ENCODE measurements at regions not wholly inside any gene's neighbourhood (a gene's known extent, or its start where the extent isn't known, plus 50 kb on each side); places are given as distances from the start of the nearest gene placed in this dataset.

GRCh38 chr11:95512682-95513081, 276.9 kb downstream of the FAM76B start:
- no peak for TF ChIP-seq RAD21 (IDR thresholded peaks at IDR 0.05; ENCODE audit: low read length)
- no peak for TF ChIP-seq JUND (IDR thresholded peaks at IDR 0.05)
- TF ChIP-seq TAF1 (IDR thresholded peaks at IDR 0.05; ENCODE audit: borderline replicate concordance, low read depth, low read length), result no peak
- TF ChIP-seq, protein P1, sequence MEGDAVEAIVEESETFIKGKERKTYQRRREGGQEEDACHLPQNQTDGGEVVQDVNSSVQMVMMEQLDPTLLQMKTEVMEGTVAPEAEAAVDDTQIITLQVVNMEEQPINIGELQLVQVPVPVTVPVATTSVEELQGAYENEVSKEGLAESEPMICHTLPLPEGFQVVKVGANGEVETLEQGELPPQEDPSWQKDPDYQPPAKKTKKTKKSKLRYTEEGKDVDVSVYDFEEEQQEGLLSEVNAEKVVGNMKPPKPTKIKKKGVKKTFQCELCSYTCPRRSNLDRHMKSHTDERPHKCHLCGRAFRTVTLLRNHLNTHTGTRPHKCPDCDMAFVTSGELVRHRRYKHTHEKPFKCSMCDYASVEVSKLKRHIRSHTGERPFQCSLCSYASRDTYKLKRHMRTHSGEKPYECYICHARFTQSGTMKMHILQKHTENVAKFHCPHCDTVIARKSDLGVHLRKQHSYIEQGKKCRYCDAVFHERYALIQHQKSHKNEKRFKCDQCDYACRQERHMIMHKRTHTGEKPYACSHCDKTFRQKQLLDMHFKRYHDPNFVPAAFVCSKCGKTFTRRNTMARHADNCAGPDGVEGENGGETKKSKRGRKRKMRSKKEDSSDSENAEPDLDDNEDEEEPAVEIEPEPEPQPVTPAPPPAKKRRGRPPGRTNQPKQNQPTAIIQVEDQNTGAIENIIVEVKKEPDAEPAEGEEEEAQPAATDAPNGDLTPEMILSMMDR (IDR thresholded peaks at IDR 0.05), result no peak
- no peak for TF ChIP-seq EZH2phosphoT487 (IDR thresholded peaks at IDR 0.05; ENCODE audit: borderline replicate concordance, low read depth)
- TF ChIP-seq, protein P2, sequence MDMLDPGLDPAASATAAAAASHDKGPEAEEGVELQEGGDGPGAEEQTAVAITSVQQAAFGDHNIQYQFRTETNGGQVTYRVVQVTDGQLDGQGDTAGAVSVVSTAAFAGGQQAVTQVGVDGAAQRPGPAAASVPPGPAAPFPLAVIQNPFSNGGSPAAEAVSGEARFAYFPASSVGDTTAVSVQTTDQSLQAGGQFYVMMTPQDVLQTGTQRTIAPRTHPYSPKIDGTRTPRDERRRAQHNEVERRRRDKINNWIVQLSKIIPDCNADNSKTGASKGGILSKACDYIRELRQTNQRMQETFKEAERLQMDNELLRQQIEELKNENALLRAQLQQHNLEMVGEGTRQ (IDR thresholded peaks at IDR 0.05; ENCODE audit: borderline replicate concordance, low read depth, low read length), result no peak
- no peak for TF ChIP-seq EP300 (IDR thresholded peaks at IDR 0.05; ENCODE audit: borderline replicate concordance in 1 of 2, low read depth in 1 of 2, low read length in 1 of 2)
- TF ChIP-seq NFIC (IDR thresholded peaks at IDR 0.05; ENCODE audit: borderline replicate concordance), result no peak
- TF ChIP-seq, protein P3, sequence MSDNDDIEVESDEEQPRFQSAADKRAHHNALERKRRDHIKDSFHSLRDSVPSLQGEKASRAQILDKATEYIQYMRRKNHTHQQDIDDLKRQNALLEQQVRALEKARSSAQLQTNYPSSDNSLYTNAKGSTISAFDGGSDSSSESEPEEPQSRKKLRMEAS (IDR thresholded peaks at IDR 0.05; ENCODE audit: low read depth), result no peak
- no peak for TF ChIP-seq RFX5 (IDR thresholded peaks at IDR 0.05; ENCODE audit: low read length)
